Effector memory CD8-positive, alpha-beta T cell (primary cell): ENCODE measurements at regions not wholly inside any gene's neighbourhood (a gene's known extent, or its start where the extent isn't known, plus 50 kb on each side); places are given as distances from the start of the nearest gene placed in this dataset.

Source experiments
- ATAC-seq: fragments of 150-1000 bp; cut with Tn5 transposase; replicated peaks from 2 replicates; pipeline ENCODE4 v1.10.0; 2021; ENCODE audit warnings: mild to moderate bottlenecking, moderate library complexity
- DNase-seq, 3 experiments: peaks; one replicate each; pipeline ENCODE4 v3.0.0; 2021
- H3K27ac Mint-ChIP-seq, 2 donors: one replicate each; pipeline ENCODE4 v1.8.0; 2022; ENCODE audit warnings: mild to moderate bottlenecking in 2 of 2, mixed read lengths in 2 of 2, moderate library complexity in 2 of 2
- H3K27me3 Mint-ChIP-seq, 2 donors: one replicate each; pipeline ENCODE4 v1.8.0; 2022; ENCODE audit warnings: mixed read lengths in 2 of 2
- H3K36me3 Mint-ChIP-seq: one replicate; pipeline ENCODE4 v1.8.0; 2022; ENCODE audit warnings: mild to moderate bottlenecking, moderate library complexity, mixed read lengths; ENCODE audit not compliant: insufficient read depth
- H3K4me1 Mint-ChIP-seq, 2 donors: one replicate each; pipeline ENCODE4 v1.8.0; 2022; ENCODE audit warnings: low read depth in 2 of 2, mixed read lengths in 2 of 2
- H3K4me3 Mint-ChIP-seq, 2 donors: one replicate each; pipeline ENCODE4 v1.8.0; 2022; ENCODE audit warnings: mild to moderate bottlenecking in 2 of 2, mixed read lengths in 2 of 2, moderate library complexity in 2 of 2
- H3K9me3 Mint-ChIP-seq, 2 donors: one replicate each; pipeline ENCODE4 v1.8.0; 2022; ENCODE audit warnings: mixed read lengths in 2 of 2

- no peak overlapping the region for H3K4me3 Mint-ChIP-seq
- DNase-seq: no peak
- H3K27ac Mint-ChIP-seq: no peak overlapping the region
- H3K4me1 Mint-ChIP-seq: no peaks in the 10 kb centered on the region
- H3K9me3 Mint-ChIP-seq: peaks cover 7 to 8% of the 10 kb centered on the region in 2 donors
- no peaks in the 10 kb centered on the region for H3K36me3 Mint-ChIP-seq
- H3K27me3 Mint-ChIP-seq: no peaks in the 10 kb centered on the region
- ATAC-seq: no peak
These were observed 975.7 kb downstream of the TTLL7 start for GRCh38 chr1:83023212-83023611.

- H3K9me3 Mint-ChIP-seq: peaks cover 8 to 10% of the 10 kb centered on the region in 2 donors
- no peak for ATAC-seq
- no peaks in the 10 kb centered on the region for H3K4me1 Mint-ChIP-seq
- no peaks in the 10 kb centered on the region for H3K27me3 Mint-ChIP-seq
- H3K27ac Mint-ChIP-seq: no peak overlapping the region
- no peak for DNase-seq
- H3K36me3 Mint-ChIP-seq: no peaks in the 10 kb centered on the region
- no peak overlapping the region for H3K4me3 Mint-ChIP-seq
These were observed 976.7 kb downstream of the TTLL7 start for GRCh38 chr1:83022206-83022605.

DNA sequence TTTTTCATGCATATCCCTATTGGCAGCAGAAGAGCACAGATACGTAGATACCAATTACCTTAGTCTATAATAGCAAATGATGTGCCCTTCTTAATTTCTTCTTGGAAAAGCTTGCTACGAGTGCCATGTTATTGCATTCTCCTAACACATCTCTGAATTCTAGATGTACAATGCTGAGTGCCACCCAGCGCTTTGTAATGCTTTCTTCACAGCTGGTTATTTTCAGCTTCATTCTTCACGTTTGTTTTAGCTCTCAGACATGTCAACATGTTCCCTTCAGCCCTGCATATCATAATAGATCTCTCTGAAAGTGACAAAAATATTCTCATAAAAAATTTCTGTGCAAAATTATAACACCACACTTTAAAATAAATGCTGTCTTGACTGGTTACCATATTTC, 981.2 kb downstream of the TTLL7 start:
- no peak overlapping the region for H3K27ac Mint-ChIP-seq
- DNase-seq (no peak), ATAC-seq (no peak)
- no peaks in the 10 kb centered on the region for H3K36me3 Mint-ChIP-seq
- no peak overlapping the region for H3K4me3 Mint-ChIP-seq
- H3K9me3 Mint-ChIP-seq: peaks cover 8 to 14% of the 10 kb centered on the region in 2 donors
- H3K4me1 Mint-ChIP-seq: no peaks in the 10 kb centered on the region
- H3K27me3 Mint-ChIP-seq: no peaks in the 10 kb centered on the region

GRCh38 chr1:83017276-83017675, 981.7 kb downstream of the TTLL7 start:
- H3K36me3 Mint-ChIP-seq: no peaks in the 10 kb centered on the region
- no peaks in the 10 kb centered on the region for H3K4me1 Mint-ChIP-seq
- H3K9me3 Mint-ChIP-seq: peaks cover 8 to 14% of the 10 kb centered on the region in 2 donors
- no peaks in the 10 kb centered on the region for H3K27me3 Mint-ChIP-seq
- no peak overlapping the region for H3K27ac Mint-ChIP-seq
- DNase-seq: no peak
- ATAC-seq: no peak
- no peak overlapping the region for H3K4me3 Mint-ChIP-seq

DNA sequence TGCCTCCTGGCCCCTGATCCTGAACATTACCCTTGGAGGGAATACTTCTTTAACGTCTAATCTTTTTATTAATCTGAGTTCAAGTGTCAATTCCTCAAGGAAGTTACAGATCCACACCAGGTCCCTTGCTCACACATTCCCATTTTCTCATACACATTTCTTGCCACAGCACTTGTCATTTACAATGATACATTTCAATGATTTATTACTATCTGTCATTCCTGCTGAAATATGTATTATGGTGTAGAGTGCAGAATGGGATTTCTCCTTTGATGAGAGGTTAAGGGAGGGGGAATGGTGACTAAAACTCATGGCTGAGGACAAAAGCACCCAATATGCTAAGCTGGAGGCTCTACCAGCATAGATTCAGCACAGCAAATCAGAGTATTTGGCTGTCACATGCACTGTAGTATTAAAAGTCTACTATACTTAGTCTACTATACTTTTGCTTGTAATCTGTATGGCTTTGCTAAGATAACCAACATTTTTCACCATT, 982.5 kb downstream of the TTLL7 start:
- no peak overlapping the region for H3K27ac Mint-ChIP-seq
- H3K36me3 Mint-ChIP-seq: no peaks in the 10 kb centered on the region
- no peak overlapping the region for H3K4me3 Mint-ChIP-seq
- no peak for DNase-seq
- ATAC-seq: no peak
- no peaks in the 10 kb centered on the region for H3K27me3 Mint-ChIP-seq
- peaks cover 11 to 14% of the 10 kb centered on the region in 2 donors for H3K9me3 Mint-ChIP-seq
- H3K4me1 Mint-ChIP-seq: no peaks in the 10 kb centered on the region

DNA sequence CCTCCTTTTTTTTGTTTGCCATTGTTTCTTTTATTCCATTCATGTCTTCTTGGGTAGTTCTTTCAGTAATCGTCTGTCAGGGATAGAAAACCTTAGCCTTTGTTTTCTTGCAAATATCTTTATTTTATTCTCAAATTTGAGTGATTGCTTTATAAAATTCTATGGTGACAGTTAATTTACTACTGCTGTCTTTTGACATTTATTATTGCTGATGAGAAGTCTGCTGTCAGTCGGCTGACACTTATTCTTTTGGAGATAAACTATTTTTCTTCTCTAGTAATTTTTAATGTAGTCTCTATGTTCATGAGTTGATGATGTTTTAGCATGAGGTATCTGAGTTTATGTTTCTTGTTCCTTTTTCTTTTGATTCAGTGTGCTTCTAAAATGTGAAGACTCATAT, 983.8 kb downstream of the TTLL7 start:
- Mint-ChIP-seq H3K4me3 (no peak overlapping the region), H3K9me3 (peaks cover 11 to 12% of the 10 kb centered on the region in 2 donors), H3K27me3 (no peaks in the 10 kb centered on the region), H3K4me1 (no peaks in the 10 kb centered on the region), H3K27ac (no peak overlapping the region), H3K36me3 (no peaks in the 10 kb centered on the region)
- no peak for ATAC-seq
- no peak for DNase-seq

GRCh38 chr1:83012950-83013349, 986.0 kb downstream of the TTLL7 start:
- DNase-seq: no peak
- Mint-ChIP-seq H3K27me3 (no peaks in the 10 kb centered on the region), H3K27ac (no peak overlapping the region), H3K9me3 (peaks cover 16 to 19% of the 10 kb centered on the region in 2 donors), H3K36me3 (no peaks in the 10 kb centered on the region), H3K4me3 (no peak overlapping the region), H3K4me1 (no peaks in the 10 kb centered on the region)
- no peak for ATAC-seq

DNA sequence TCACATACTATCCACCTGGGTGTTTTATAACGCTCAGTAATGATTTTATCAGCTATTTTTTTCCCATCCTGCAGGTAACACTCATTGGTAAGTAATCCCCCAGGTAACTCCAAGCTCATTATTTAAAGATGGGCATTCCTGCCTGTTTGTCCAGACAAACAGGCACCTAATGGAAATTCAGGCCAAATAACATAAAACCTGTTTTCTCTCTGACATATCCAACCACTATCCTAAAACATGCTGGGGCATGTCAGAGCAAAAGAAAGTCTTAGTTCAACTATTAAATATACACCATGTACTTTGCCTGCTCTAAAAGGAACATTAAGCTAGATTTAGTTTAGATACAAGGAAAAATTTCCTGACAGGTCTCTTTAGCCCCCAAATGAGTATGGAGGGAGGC, 987.7 kb downstream of the TTLL7 start:
- Mint-ChIP-seq H3K4me3 (no peak overlapping the region), H3K9me3 (peaks cover 16 to 22% of the 10 kb centered on the region in 2 donors), H3K27me3 (no peaks in the 10 kb centered on the region), H3K36me3 (no peaks in the 10 kb centered on the region), H3K4me1 (no peaks in the 10 kb centered on the region), H3K27ac (no peak overlapping the region)
- no peak for ATAC-seq
- no peak for DNase-seq

GRCh38 chr1:83006271-83006670, 992.7 kb downstream of the TTLL7 start:
- Mint-ChIP-seq H3K27me3 (no peaks in the 10 kb centered on the region), H3K27ac (no peak overlapping the region), H3K9me3 (peaks cover 18 to 30% of the 10 kb centered on the region in 2 donors), H3K4me1 (no peaks in the 10 kb centered on the region), H3K4me3 (no peak overlapping the region), H3K36me3 (no peaks in the 10 kb centered on the region)
- no peak for DNase-seq
- ATAC-seq: no peak

GRCh38 chr1:83000286-83000685, 998.6 kb downstream of the TTLL7 start:
- no peak for ATAC-seq
- Mint-ChIP-seq H3K36me3 (no peaks in the 10 kb centered on the region), H3K4me1 (no peaks in the 10 kb centered on the region), H3K27ac (no peak overlapping the region), H3K4me3 (no peak overlapping the region), H3K27me3 (no peaks in the 10 kb centered on the region), H3K9me3 (peaks cover 10 to 14% of the 10 kb centered on the region in 2 donors)
- no peak for DNase-seq

DNA sequence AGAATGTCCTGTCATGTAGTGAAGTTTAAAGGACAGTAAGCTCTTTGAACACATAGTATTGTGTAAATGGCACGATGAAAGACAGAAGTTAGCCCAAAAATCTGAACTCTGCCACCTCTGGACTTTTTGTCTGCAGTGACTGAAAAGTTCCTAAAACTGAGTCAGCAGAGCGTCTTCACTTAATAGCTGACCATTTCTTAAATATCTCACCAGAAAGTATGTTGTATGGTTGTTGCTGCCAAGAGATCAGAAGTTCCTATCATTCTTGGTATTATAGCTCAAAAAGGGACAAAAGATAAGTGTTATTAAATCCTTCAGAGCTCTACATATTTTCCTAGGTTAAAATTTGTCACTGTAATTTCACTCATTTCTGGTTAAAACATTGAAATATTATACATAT, 1003.0 kb downstream of the TTLL7 start:
- Mint-ChIP-seq H3K36me3 (no peaks in the 10 kb centered on the region), H3K4me3 (no peak overlapping the region), H3K27ac (no peak overlapping the region), H3K27me3 (no peaks in the 10 kb centered on the region), H3K9me3 (peaks cover 5 to 6% of the 10 kb centered on the region in 2 donors), H3K4me1 (no peaks in the 10 kb centered on the region)
- DNase-seq (no peak), ATAC-seq (no peak)

- no peak overlapping the region for H3K4me3 Mint-ChIP-seq
- DNase-seq (no peak), ATAC-seq (no peak)
- no peaks in the 10 kb centered on the region for H3K36me3 Mint-ChIP-seq
- H3K4me1 Mint-ChIP-seq: no peaks in the 10 kb centered on the region
- no peak overlapping the region for H3K27ac Mint-ChIP-seq
- no peaks in the 10 kb centered on the region for H3K27me3 Mint-ChIP-seq
- peaks cover 3 to 6% of the 10 kb centered on the region in 2 donors for H3K9me3 Mint-ChIP-seq
These were observed 1004.2 kb downstream of the TTLL7 start for GRCh38 chr1:82994616-82995263.

- no peak for DNase-seq
- H3K27ac Mint-ChIP-seq: no peak overlapping the region
- no peaks in the 10 kb centered on the region for H3K36me3 Mint-ChIP-seq
- ATAC-seq: no peak
- no peaks in the 10 kb centered on the region for H3K27me3 Mint-ChIP-seq
- no peak overlapping the region for H3K4me3 Mint-ChIP-seq
- H3K4me1 Mint-ChIP-seq: no peaks in the 10 kb centered on the region
- H3K9me3 Mint-ChIP-seq: peaks cover 0 to 2% of the 10 kb centered on the region in 2 donors
These were observed 1007.4 kb downstream of the TTLL7 start for GRCh38 chr1:82991569-82991968.

DNA sequence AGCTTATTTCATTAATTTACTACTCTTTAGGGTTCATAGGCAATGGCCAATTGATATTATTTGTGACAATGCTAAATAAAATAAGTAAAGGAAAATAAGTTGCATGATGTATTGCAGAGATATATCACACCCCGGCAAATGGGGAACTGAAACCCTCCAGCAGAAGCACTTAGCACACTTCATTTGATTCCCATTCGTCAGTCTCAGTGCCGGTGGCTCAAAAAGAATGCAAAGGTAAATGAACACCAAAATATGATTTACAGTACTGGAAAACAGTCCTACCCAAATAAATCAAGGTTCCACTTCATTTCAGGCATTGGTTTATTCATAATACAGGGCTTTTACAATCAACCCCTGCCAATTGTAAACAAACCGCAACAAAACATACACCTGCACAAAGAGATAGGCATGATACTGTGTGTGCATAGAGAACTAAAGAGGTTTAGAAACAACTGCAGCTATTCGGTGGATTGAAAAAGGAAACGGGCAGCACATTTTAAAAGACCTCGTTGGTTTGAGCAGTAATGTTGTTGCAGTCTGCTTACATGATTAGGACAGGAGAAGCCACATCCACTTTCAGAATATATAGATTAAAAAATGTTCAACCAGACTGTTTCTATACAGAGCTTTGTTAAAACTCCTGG, 1019.2 kb downstream of the TTLL7 start:
- ATAC-seq (no peak), DNase-seq (no peak)
- Mint-ChIP-seq H3K36me3 (no peaks in the 10 kb centered on the region), H3K9me3 (peaks cover 9 to 13% of the 10 kb centered on the region in 2 donors), H3K4me1 (no peaks in the 10 kb centered on the region), H3K27me3 (no peaks in the 10 kb centered on the region), H3K27ac (no peak overlapping the region), H3K4me3 (no peak overlapping the region)
